ENCODE measurements at regions not wholly inside any gene's neighbourhood (a gene's known extent, or its start where the extent isn't known, plus 50 kb on each side); places are given as distances from the start of the nearest gene placed in this dataset.

- TF ChIP-seq CTCF (conservative IDR thresholded peaks at IDR 0.05; ENCODE audit: low read depth, low read length) = no peak
- no peak for TF ChIP-seq MAZ (IDR thresholded peaks at IDR 0.05; ENCODE audit: borderline replicate concordance, low read depth, low read length)
- no peak for TF ChIP-seq BHLHE40 (IDR thresholded peaks at IDR 0.05; ENCODE audit: low read depth, low read length)
- no peak for TF ChIP-seq MAFK (IDR thresholded peaks at IDR 0.05; ENCODE audit: low read depth, low read length)
- TF ChIP-seq POLR2A (IDR thresholded peaks at IDR 0.05; ENCODE audit: low read depth, low read length) = no peak
- TF ChIP-seq FOS (IDR thresholded peaks at IDR 0.05; ENCODE audit: low read depth, low read length) = no peak
- TF ChIP-seq SMC3 (IDR thresholded peaks at IDR 0.05; ENCODE audit: low read depth, low read length) = no peak
Observed at GRCh38 chr10:105797234-105797890, 1156.3 kb downstream of the SORCS3 start.
